GM18907 (cell line): ENCODE measurements at regions not wholly inside any gene's neighbourhood (a gene's known extent, or its start where the extent isn't known, plus 50 kb on each side); places are given as distances from the start of the nearest gene placed in this dataset.
"Not testable (repeated sequence)": the region's sequence is repeated elsewhere in the genome, so short reads cannot be mapped to it uniquely, and the experiment has no call there.

ENCODE experiments used
- ATAC-seq: cut with Tn5 transposase; IDR thresholded peaks from one replicate; pipeline ENCODE4 v1.9.1; 2021; ENCODE audit warnings: mild to moderate bottlenecking, moderate library complexity; ENCODE audit not compliant: unreplicated experiment

DNA sequence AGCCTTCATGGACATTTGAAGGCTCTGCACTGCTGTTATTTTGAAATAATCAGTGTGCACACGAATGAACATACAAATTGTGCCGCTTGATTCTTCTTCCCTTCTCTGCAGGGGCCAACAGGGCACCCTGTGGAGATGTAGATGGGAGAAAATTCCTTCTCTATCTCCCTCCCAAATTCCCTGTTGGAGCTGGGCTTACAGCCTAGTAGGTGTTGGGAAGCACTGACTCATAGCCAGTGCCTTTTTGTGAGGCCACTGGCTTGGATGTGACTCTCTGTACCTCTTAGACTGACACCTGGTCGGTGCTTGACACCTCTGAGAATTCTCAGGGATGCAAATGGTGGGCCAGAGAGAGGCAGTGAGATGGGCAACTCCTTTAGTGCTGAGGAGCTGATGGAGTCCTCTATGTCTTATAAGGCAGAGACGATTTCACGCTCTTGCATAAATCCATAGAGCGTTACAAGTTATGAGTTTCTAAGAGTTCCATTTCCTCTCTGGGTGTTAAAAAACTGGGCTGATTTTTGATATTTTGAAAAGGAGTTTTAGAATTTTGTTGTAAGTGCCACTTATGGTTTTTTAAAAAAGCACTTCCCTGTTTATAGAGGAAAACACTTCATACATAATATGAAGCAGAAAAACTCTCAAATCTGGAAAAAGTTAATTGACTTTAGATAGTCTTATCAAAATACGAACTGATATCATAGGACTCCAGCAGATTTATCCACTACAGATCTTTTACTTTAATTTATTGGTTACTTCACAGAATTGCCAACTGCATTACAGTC lies 89.8 kb upstream of the MAP3K7 start:
- no peak for ATAC-seq

DNA sequence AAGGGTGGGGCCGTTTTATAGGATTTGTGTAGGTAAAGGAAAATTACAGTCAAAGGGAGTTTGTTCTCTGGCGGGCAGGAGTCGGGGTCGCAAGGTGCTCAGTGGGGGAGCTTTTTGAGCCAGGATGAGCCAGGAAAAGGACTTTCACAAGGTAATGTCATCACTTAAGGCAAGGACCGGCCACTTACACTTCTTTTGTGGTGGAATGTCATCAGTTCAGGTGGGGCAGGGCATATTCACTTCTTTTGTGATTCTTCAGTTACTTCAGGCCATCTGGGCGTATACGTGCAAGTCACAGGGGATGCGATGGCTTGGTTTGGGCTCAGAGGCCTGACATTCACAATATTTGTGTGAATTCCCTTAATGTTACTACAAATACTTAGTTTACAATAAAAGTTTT lies 88.2 kb upstream of the MAP3K7 start:
- ATAC-seq, result not testable (repeated sequence)

DNA sequence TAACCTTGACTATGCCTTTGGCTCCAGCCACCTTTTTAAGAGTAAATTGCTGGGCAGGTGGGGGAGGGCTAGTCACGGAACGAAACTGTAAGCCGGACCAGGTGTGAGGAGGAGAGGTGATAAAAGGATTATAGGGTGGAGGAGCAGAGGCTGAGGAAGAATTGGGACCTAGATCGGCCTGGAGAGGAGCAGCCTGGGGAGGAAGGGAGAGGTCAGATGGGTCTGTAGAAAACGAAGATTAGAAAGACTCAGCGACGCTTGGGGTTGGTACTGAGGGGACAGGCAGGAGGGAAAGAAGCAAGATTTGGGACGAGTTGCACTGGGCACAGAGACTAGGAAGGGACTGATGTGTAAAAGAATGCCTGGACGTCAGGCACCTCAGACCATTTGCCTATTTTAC lies 87.2 kb upstream of the MAP3K7 start:
- ATAC-seq, result not testable (repeated sequence)

DNA sequence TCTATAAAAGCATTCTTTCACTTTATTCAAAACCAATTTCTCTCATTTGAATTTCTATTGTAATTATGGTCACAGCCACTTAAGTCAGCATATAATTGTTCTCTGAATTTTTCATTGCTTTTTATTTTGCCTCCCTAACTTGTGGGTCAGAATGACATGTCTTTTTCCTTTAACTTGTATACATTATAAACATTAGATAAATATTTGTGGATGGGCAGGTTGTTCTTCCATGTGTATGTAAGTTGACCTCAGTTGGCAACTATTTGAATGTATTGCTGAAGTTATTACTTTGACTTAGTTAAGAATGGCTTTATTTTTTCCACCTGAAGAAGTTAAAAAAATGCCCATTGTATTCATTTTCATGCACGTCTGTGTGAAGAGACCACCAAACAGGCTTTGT lies 83.0 kb upstream of the MAP3K7 start:
- ATAC-seq, result no peak

DNA sequence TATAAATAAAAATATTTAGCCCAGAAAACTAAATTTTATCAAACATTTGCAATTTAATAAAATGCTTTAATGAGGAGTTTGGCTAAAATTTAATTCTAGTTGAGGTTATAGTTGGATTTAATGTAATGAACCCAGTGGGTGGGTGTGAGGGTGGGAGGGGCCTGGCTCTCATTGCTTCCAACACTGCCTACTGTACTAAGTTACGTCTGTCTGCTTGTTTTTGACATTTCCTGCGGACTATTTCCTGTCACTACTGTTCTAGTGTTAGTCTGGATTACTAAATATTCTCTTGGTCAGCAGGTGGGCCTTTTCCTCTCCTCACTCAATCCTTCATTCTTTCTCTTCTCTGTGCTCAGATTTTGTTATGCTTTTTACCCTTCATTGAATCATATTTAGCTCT lies 82.5 kb upstream of the MAP3K7 start:
- ATAC-seq, result no peak

DNA sequence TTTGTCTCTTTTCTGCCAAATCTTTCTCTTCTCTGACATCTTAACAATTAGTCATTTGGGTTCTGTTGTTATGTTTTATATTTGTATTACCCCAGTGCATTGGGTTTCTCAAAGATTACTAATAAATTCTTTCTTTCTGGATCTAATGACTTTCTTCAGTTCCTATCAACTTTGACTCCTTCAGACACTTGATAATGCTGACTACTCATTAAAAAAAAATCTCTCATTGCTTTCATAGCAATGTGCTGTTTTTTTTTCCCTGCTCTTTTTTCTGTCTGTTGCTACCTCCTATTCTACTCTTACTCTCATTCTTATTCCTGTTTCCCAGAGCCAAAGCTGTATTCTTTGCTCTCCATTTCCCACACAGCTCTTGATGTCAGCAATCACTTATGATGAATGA lies 81.3 kb upstream of the MAP3K7 start:
- no peak for ATAC-seq

DNA sequence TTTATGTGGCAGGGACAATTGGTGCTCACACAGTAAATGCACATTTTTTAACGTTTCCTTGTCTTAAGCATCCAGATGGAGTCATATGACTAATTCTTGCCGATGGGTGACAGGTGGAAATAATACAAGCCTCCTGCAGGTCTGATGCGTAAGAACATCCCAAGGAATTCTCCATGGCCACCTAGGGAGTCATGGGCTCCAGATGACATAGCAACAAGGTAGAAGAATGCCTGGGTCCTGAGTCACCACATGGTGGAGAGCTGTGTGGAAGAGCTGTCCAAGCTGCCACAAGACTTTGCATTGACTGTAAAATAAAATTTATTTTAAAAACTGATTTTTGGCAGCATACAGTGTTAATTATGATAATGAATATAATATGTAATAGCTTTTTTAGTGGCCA lies 77.0 kb upstream of the MAP3K7 start:
- ATAC-seq, result no peak

DNA sequence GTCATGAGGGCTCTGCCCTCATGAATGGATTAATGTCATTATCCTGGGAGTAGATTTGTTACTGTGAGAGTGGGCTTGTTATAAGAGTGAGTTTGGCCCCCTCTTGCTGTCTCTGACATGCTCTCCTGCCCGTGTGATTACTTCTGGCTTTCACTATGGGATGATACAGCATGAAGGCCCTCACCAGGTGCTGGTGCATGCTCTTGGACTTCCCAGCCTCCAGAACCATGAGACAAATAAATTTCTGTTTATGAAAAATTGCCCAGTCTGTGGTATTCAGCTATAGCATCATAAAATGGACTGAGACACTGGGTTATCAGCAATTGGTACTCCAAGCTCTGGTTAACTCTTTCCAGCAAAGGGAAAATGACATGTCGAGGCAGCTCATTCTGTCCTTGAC lies 76.2 kb upstream of the MAP3K7 start:
- ATAC-seq, result no peak

DNA sequence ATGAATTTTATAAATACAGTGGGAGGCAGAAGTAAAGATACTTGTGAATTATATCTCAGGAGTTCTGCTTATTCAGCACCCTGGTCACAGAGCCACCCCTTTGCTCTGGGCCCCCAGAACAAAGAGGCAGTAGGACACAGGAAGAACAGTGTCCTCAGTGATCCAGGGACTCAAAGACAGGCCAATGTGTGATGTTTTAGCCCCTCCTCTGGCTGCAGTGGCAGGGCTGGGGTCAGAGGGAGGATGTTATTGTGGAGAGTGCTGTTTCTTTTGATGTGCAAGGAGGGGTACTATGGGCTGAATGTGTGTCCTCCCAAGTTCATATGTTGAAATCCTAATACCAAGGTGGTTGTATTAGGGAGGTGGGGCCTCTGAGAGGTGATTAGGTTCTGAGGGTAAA lies 74.1 kb upstream of the MAP3K7 start:
- ATAC-seq, result no peak

DNA sequence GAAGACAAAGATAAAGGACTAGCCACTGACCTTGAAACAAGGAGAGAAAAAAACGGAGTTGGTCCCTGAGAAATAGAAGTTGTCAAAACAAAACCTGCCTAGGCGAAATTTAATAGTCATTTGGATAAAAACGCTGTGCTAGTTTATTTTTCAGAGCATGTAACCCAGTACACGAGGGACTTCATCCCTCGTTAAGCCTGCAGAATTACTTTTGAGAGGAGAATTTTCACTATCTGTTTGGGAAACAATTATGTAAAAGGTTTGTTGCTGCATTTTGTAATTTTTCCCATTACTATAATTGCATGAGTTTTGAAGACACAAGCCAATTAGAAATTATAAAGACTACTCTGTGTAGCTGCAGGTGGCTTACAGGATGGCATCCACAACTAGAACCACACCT lies 71.6 kb upstream of the MAP3K7 start:
- ATAC-seq, result no peak

DNA sequence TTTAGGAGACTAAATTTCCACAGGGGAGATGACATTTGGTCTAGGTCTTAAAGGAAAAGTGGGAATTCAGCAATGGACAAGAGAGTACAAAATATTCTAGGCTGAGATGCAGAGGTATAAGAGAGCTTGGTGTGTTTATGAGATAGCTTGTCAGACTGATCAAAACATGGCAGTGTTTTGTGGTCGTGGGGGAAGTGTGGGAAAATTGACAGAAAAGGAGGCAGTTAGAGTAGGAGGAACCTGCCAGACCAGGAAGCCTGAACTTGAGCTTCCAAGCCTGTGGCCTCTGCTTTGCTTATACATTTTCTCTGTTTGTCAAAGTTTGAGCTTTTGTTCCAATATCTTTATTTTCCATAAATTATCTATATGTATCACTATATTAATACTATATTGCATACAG lies 69.5 kb upstream of the MAP3K7 start:
- no peak for ATAC-seq

DNA sequence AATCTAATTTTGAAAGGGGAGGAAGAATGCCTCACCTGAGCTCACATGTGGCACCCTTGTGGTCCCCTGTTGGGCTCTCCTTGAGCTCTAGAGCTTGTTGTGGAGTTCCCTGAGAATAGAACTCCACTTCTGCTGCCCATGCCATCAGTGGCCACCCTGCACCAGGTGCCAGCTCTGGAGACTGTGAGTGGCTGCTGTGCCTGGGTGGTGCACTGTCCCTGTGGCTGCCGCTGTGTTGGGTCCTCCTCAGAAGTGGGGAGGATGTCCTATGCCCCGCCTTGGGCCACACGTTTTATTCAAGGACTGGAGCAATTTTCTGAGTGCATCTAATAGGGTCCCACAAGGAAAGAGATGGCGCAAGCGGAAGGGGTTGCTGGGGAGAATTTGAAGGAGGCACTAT lies 67.9 kb upstream of the MAP3K7 start:
- ATAC-seq, result no peak

DNA sequence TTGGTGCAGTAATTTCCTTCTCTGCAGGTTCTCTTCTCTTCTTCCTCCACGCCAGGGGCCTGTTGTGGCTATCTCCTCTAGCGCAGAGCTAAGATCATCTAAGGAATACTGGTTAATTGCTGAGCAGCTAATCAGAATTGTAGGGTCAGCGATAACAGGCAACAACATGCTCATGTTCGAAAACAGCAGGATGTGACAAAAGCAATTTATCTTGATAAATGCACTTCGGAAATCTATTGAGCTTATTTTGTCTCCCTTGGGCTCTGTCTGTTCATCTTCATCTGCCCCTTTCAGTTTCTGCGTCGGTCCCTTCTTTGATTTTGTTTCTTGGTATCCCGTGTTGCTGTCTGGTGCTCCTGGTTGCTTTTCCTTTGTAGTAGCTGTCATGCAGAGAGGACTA lies 67.3 kb upstream of the MAP3K7 start:
- ATAC-seq, result no peak

DNA sequence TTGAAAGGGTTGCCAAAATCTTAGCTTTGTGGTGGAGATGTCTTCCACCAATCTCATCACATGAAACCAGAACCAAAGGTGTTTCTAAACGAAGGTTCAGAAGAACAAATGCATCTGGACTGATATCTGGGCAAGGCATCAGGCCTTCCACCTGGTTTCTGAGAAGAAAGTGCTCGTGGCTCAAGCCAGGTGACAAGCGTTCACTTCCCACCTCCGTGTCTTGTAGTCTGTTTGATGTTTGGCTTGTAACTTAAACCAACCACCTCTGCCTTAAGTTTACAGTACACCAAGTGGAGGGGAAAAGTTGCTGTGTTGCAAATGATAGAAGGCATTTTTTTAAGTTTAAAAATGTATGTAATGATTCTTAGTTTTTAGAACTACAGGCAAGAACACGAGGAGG lies 66.9 kb upstream of the MAP3K7 start:
- ATAC-seq, result no peak

DNA sequence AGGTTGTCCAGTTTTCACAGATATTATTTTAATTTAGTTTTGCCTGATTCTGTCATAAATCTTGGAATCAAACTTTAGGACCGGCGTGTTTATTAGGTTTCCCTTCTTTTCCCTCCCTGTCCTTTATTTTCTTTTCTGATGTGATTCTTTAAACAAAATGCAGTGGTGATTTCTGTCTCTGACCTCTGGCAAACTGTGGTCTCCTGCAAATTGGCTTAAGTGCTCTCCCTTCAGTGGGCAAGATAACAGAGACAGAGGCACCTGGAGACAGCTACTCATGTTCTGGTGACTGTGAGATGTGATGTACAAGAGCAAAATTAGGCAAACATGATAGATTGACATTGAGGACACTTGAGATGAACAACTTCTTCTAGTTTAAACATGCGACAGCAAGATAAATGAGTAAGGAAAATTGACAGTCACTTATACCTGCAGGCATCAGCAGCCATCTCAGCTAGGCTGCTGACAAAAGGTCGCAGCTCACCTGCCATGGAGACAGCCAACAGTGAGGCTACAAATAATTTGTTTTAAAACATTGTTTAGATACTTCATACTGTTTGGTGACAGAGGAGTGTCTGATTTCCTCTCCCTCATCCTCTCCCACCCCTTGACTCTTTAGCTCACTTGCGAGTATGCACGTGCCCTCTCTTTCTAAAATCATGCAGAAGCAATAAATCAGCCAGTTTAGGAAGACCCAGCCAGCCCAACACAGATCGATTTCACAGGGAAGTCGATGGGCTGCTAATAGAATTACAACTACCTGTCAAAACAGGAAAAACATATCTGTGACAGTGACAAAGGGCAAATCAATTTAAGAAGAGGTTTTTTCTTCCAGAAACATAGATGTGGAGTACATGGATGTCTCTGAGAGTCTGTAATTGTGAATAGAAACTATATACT lies 63.4 kb upstream of the MAP3K7 start:
- no peak for ATAC-seq

DNA sequence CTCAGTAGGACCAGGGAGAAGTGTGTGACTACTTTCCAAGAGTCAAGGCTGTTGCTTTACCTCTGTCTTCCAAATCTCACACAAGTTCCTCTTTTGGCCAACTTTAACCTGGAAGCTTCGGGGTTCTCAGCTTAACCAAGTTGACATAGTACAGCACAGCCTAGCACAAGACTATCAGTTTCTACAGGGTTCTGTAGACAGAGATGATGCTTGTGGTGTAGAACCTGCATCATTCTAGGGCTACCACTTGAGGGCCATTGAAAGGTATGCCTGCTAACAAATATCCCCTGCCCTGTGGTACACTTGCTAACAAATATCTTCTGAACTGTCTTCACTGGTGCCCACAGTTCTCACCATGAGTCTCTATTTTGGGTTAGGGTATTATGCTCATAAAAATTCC lies 62.0 kb upstream of the MAP3K7 start:
- ATAC-seq, result no peak

DNA sequence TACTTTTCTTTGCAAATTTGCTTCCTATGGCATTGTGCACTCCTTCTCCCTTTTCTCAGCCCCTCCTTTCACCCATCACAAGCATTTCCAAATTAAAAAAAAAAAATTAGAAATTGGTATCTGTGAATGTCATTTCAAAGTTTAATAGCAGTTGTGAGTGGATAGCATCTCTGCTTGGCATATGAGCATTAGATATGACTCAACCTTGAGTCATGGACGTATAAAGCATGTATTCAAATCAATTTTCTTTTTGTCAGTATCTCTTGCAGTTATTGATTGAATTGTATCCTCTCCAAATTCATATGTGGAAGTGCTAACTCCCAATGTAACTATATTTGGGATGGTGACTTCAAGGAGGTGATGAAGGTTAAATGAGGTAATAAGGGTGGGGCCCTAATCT lies 60.1 kb upstream of the MAP3K7 start:
- no peak for ATAC-seq

DNA sequence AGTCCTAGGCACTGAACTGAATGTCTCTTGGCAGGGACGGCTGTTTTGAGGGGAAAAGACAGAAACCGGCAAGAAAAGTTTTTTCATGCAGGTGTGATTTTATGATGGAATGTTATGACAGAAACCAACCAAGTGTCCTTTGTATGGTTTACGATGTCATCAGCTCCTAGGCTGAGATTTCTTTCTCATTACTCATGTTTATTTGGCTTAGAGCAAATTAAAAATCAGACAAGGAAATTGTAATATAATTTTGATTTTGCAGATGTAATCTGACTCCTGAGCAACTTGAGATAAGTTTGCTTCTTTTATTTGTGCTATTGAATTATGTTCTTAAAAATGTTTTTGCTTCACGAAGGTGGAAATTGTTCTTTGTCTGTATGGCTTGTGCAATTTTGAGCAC lies 58.8 kb upstream of the MAP3K7 start:
- no peak for ATAC-seq

DNA sequence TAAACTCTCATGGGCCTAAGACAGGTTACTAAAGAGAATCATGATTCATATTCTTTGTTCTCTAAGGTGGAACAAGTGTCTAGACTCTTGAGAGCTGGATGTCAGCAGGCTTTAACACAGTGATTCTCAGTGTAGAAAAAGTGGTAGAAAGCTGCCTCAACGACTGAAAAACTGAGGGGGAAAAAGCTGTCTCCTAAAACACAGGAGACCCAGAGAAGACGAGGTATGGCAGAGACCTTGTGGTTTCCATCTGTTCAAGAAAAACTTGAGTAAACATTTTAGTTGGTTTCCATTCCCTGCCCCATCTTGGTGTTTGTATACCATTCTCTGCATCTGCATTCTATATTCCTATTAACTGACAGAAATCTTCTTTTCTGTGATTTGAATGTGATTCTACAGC lies 57.6 kb upstream of the MAP3K7 start:
- no peak for ATAC-seq

DNA sequence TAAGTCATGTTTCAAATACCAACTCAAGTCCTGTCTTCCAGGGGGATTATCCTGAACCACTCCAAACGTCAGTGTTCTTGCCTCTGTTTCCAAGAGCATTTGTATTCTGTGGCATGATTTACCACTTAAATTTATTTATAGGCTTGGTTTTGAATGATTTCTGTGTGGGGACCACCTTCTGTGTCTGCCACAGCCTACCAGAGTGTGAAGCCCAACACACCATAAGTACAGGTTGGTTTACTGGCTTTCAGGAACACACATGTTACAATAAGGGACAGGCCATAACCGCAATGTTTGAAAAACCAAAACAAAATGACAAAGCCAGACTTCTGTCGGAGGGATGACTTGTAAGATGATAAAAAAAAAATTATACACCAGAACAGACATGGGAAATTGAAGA lies 56.5 kb upstream of the MAP3K7 start:
- ATAC-seq, result no peak

DNA sequence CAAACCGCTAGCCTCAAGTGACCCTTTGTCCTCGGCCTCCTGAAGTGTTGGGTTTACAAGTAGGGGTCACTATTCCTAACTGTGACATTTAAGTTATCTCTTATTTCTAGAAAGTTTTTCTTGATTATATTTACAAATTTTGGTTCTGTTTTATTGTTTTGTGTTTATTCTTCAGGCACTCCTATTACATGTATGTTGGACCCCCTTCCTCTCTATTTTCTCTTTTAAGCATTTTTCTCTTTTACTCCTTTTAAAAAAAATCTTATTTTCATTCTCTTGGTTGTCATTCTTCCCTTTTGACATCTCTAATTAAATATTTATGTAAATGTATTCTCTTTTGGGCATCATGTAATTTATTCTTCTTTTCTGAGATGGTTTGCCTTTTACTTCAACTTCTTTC lies 50.4 kb upstream of the MAP3K7 start:
- no peak for ATAC-seq
